CD4-positive, alpha-beta T cell (primary cell): ENCODE measurements at regions not wholly inside any gene's neighbourhood (a gene's known extent, or its start where the extent isn't known, plus 50 kb on each side); places are given as distances from the start of the nearest gene placed in this dataset.

Source experiments
- ATAC-seq: fragments of 200-7000 bp; cut with Tn5 transposase; one replicate; pipeline ENCODE4 v1.10.0; 2022; ENCODE audit warnings: mild to moderate bottlenecking; ENCODE audit not compliant: poor library complexity
- CTCF ChIA-PET: fragments of 350-600 bp; sonication (Branson Sonifier 250); formaldehyde crosslinking; loops from one replicate; lab custom pipeline; 2021; ENCODE audit warnings: antibody characterized with exemption, inconsistent platforms; lab: Charles Lee
- POLR2A ChIA-PET: fragments of 350-600 bp; sonication (Branson Sonifier 250); formaldehyde crosslinking; loops from one replicate; lab custom pipeline; 2021; ENCODE audit warnings: antibody characterized with exemption, inconsistent platforms; lab: Charles Lee
- DNase-seq, 14 experiments: peaks; one replicate each; pipeline ENCODE4 v3.0.0-alpha.2; 2013 to 2020; ENCODE audit warnings: mixed read lengths in 2 of 14
- H3K27ac ChIP-seq, 2 donors: one replicate each; pipeline versions ENCODE4 v1.5.1 to v1.7.0; 2013; ENCODE audit warnings: low read length in 2 of 2, low read depth in 1 of 2, mild to moderate bottlenecking in 1 of 2
- H3K27me3 ChIP-seq, 2 experiments: 1 replicate in 1 of 2; 2 replicates in 1 of 2; pipeline versions ENCODE4 v1.6.1 to v1.7.0; 2013; ENCODE audit warnings: low read length in 2 of 2, control low read depth in 1 of 2, mild to moderate bottlenecking in 1 of 2, moderate library complexity in 1 of 2; ENCODE audit not compliant: insufficient read depth in 2 of 2, control insufficient read depth in 1 of 2
- H3K36me3 ChIP-seq: one replicate; pipeline ENCODE4 v1.6.1; 2013; ENCODE audit warnings: low read length, control low read depth; ENCODE audit not compliant: insufficient read depth
- H3K4me1 ChIP-seq: one replicate; pipeline ENCODE4 v1.6.1; 2013; ENCODE audit warnings: low read length, control low read depth; ENCODE audit not compliant: insufficient read depth
- H3K4me3 ChIP-seq: one replicate; pipeline ENCODE4 v1.5.1; 2013; ENCODE audit warnings: mild to moderate bottlenecking, low read length, moderate library complexity
- H3K9me3 ChIP-seq, 2 experiments: 1 replicate in 1 of 2; 2 replicates in 1 of 2; pipeline versions ENCODE4 v1.6.1 to v1.7.0; 2013; ENCODE audit warnings: low read length in 2 of 2, mild to moderate bottlenecking in 2 of 2, control low read depth in 1 of 2, moderate library complexity in 1 of 2; ENCODE audit not compliant: control insufficient read depth in 1 of 2, insufficient read depth in 1 of 2
- H3K27ac Mint-ChIP-seq: one replicate; pipeline ENCODE4 v1.8.0; 2020; ENCODE audit warnings: mixed read lengths
- H3K27me3 Mint-ChIP-seq: one replicate; pipeline ENCODE4 v1.8.0; 2021; ENCODE audit warnings: mixed read lengths
- H3K36me3 Mint-ChIP-seq: one replicate; pipeline ENCODE4 v1.8.0; 2021; ENCODE audit warnings: low read depth, mixed read lengths
- H3K4me1 Mint-ChIP-seq: one replicate; pipeline ENCODE4 v1.8.0; 2021; ENCODE audit warnings: low read depth, mixed read lengths
- H3K4me3 Mint-ChIP-seq: one replicate; pipeline ENCODE4 v1.8.0; 2020; ENCODE audit warnings: mild to moderate bottlenecking, mixed read lengths
- H3K9me3 Mint-ChIP-seq: one replicate; pipeline ENCODE4 v1.8.0; 2020; ENCODE audit warnings: mixed read lengths
- CTCF ChIP-seq: fragments of 200-600 bp; IDR thresholded peaks from one replicate; pipeline ENCODE4 v1.8.0; 2022; ENCODE audit warnings: antibody characterized with exemption, mild to moderate bottlenecking
- intact Hi-C, 2 experiments: fragments of 100-400 bp; cut with DNase I in 1 of 2; cut with micrococcal nuclease in 1 of 2; formaldehyde crosslinking; loops; one replicate each; pipeline versions ENCODE4 v1.15.1 to v1.9.0; 2023 to 2025; cut with DNase I, micrococcal nuclease

DNA sequence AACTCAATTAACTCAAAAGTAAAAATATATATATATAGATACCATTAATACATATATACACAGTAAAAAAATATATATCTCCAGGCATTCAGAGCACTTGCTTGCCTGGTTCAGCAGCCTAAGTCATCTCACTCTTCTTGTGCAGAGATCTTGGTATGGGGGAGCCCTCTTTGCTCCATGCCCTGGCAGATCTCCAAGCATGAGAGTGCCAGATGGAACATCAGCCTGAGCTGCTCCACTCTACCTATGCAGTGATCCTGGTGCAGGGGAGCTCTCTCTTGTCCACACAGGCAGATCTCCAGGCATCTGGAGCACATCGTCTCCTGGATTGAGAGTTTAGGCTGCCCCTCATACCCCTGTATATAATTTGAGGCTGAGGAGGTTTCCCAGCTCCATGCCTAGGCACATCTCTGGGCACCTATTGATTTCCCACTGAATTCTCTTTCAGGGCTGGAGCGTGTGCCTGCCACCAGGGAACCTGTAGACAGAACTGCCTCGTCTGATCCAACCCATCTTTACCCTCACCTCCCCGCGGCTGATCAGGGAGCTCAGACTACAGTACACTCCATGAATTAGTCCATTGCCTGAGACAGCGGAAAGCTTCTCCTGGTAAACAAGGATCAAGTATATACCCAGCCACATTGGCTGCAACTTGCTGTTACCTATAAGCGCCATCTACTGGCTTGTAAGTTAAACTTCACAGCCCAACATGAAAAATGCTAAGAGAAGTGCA lies 342.4 kb upstream of the GRIA1 start:
- no peak for TF ChIP-seq CTCF
- Histone ChIP-seq H3K4me3 (no peak overlapping the region), H3K36me3 (no peaks in the 10 kb centered on the region), H3K27me3 (no peaks in the 10 kb centered on the region), H3K27ac (no peak overlapping the region), H3K9me3 (peaks cover 0 to 12% of the 10 kb centered on the region in 2 experiments), H3K4me1 (no peaks in the 10 kb centered on the region)
- intact Hi-C loops = no loop called here
- Mint-ChIP-seq H3K36me3 (no peaks in the 10 kb centered on the region), H3K4me1 (no peaks in the 10 kb centered on the region), H3K27ac (no peak overlapping the region), H3K27me3 (no peaks in the 10 kb centered on the region), H3K4me3 (no peak overlapping the region), H3K9me3 (peaks cover 3% of the 10 kb centered on the region)
- no peak for ATAC-seq
- CTCF ChIA-PET = no interaction called here
- no peak for DNase-seq
- POLR2A ChIA-PET = no interaction called here

GRCh38 chr5:153148624-153148976 lies 341.9 kb upstream of the GRIA1 start:
- Histone ChIP-seq H3K27ac (no peak overlapping the region), H3K27me3 (no peaks in the 10 kb centered on the region), H3K36me3 (no peaks in the 10 kb centered on the region), H3K9me3 (peaks cover 0 to 7% of the 10 kb centered on the region in 2 experiments), H3K4me3 (no peak overlapping the region), H3K4me1 (no peaks in the 10 kb centered on the region)
- H3K27ac Mint-ChIP-seq = no peak overlapping the region
- POLR2A ChIA-PET = no interaction called here
- H3K27me3 Mint-ChIP-seq = no peaks in the 10 kb centered on the region
- no peaks in the 10 kb centered on the region for H3K36me3 Mint-ChIP-seq
- H3K4me1 Mint-ChIP-seq = no peaks in the 10 kb centered on the region
- peaks cover 8% of the 10 kb centered on the region for H3K9me3 Mint-ChIP-seq
- ATAC-seq = no peak
- H3K4me3 Mint-ChIP-seq = no peak overlapping the region
- intact Hi-C loops = no loop called here
- DNase-seq = no peak
- TF ChIP-seq CTCF = no peak
- CTCF ChIA-PET = no interaction called here

DNA sequence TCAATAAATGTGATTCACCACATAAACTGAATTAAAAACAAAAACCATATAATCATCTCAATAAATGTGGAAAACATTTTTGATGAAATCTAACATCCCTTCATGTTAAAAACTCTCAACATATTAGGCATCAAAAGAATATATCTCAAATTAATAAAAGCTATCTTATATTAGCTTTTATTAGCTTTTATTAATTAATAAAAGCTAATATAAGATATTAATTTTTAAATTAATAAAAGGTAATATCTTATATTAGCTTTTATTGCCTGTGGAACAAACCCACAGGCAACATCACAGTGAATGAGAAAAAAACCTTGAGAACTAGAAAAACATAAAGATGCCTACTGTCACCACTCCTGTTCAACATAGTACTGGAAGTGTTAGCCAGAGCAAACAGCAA lies 338.9 kb upstream of the GRIA1 start:
- no peak overlapping the region for H3K4me3 Mint-ChIP-seq
- peaks cover 12% of the 10 kb centered on the region for H3K9me3 Mint-ChIP-seq
- no peak overlapping the region for H3K4me3 ChIP-seq
- no peak overlapping the region for H3K27ac Mint-ChIP-seq
- H3K4me1 ChIP-seq = no peaks in the 10 kb centered on the region
- peaks cover 0 to 4% of the 10 kb centered on the region in 2 experiments for H3K9me3 ChIP-seq
- CTCF ChIA-PET = no interaction called here
- no peaks in the 10 kb centered on the region for H3K4me1 Mint-ChIP-seq
- POLR2A ChIA-PET = no interaction called here
- TF ChIP-seq CTCF = no peak
- H3K36me3 Mint-ChIP-seq = no peaks in the 10 kb centered on the region
- H3K27ac ChIP-seq = no peak overlapping the region
- no peak for ATAC-seq
- H3K27me3 Mint-ChIP-seq = no peaks in the 10 kb centered on the region
- H3K36me3 ChIP-seq = no peaks in the 10 kb centered on the region
- no peak for DNase-seq
- intact Hi-C loops = no loop called here
- H3K27me3 ChIP-seq = no peaks in the 10 kb centered on the region
